ENCODE measurements at regions not wholly inside any gene's neighbourhood (a gene's known extent, or its start where the extent isn't known, plus 50 kb on each side); places are given as distances from the start of the nearest gene placed in this dataset.

DNA sequence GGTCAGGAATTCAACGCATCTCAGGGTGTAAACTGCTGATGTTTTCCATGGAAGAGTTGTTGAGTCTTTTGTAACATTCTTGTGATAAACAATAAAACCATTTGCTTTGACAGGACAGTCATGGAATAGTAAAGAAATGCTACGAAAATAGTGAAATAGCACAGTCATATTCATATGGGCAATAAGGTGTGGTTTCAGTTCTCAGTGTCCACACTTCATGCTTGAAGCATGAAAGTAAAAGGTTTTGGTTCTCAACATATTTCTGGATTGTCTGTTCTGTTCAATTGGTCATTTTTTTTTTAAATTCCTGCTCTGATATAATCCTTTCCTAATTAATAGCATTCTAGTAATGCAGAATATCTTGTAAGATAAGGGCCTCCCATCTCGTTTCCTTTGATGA is 467.6 kb upstream of the ZNF608 start:
- TF ChIP-seq, protein P1, sequence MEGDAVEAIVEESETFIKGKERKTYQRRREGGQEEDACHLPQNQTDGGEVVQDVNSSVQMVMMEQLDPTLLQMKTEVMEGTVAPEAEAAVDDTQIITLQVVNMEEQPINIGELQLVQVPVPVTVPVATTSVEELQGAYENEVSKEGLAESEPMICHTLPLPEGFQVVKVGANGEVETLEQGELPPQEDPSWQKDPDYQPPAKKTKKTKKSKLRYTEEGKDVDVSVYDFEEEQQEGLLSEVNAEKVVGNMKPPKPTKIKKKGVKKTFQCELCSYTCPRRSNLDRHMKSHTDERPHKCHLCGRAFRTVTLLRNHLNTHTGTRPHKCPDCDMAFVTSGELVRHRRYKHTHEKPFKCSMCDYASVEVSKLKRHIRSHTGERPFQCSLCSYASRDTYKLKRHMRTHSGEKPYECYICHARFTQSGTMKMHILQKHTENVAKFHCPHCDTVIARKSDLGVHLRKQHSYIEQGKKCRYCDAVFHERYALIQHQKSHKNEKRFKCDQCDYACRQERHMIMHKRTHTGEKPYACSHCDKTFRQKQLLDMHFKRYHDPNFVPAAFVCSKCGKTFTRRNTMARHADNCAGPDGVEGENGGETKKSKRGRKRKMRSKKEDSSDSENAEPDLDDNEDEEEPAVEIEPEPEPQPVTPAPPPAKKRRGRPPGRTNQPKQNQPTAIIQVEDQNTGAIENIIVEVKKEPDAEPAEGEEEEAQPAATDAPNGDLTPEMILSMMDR (IDR thresholded peaks at IDR 0.05) = no peak
- no peak for TF ChIP-seq POLR2A (IDR thresholded peaks at IDR 0.05)

All from lower leg skin (tissue), 3 donors.